ENCODE measurements at regions not wholly inside any gene's neighbourhood (a gene's known extent, or its start where the extent isn't known, plus 50 kb on each side); places are given as distances from the start of the nearest gene placed in this dataset.
A peak's percentile ranks its signal among the peaks of the same experiment; 100 is the strongest.

DNA sequence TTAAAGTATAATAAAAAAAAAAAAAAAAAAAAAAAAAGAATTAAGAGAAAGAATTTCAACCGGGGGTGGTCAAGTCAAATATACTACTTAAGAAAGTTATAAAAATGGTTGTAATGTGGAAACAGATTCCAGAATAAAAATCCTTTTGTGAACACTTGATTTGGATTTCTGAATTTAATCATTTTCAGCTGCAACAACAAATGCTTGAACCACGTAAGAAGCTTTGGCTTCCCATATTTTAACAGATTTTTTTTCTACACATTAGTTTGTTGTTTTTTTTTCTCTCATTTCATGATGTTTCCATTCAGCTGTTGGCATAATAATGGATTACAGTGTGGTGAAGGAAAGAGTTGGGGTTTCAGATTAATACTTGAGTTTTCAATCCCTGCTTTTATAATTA is 137.3 kb upstream of the AGR3 start:
- DNase-seq: no peak

DNA sequence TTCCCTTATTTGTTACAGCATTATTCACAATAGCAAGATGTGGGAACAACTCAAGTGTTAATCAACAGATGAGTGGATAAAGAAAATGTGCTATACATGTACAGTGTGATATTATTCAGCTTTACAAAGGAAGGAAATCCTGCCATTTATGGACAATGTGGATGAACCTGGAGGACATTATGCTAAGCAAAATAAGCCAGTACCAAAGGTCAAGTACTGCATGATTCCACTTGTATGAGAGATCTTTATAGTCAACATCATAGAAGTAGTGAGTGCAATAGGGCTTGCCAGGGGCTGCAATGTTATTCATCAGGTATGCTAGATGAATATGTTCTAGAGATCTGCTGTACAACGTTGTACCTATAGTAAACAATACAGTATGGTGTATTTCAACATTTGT is 138.5 kb upstream of the AGR3 start:
- no peak for DNase-seq

DNA sequence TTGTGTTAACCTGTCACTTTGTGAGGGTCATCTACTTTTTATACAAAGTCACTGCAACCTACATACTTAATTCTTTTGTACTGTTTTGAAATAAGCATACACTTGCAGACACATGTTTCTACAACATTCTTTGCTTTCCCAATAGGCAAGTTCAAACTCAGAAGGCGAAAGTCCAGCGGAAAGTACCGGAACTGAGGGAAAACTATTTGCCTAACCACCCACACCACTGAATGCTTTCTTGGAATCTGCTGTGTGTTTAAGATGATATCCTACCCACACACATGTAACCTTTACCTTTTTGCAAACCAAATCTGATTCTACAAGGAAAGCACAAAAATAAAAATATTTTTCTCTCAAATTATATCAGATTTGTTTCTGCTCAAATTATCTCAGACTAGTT is 139.4 kb upstream of the AGR3 start:
- no peak for DNase-seq

DNA sequence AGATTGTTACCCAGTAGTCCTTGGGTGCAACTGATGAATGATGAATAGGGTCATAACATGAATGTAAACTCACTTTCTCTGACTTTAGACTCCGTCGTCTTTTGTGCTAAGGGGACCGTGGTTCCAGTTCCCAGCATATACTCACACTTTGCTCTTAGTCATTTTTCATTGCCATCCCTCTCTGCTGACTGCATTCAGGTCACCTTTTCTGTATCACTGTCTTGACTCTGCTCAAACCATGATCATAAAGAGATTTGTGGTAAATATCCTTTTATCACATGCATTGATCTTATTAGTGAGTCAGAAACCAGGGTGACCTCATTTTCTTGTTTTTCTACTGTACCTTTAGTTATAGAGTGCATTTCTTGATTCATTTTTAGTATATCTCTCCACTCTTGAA is 141.1 kb upstream of the AGR3 start:
- no peak for DNase-seq

DNA sequence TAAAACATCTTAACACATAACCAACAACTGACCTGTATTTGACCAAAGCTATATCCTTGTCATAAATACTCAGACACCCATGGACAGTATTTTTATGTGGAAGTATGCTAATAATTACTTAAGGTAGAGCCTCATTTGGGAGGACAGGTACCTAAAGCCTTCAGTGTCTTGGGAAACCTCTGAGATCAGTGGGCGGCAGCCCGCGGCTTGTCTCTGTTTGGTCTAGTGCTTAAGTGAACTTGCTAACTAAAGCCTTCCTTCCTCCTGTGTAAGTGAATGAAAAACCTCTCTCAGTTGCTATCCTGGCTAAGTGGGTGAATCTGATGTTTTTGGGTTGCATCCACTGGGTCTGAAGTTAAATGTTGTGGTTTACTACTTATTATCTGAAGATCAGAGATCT is 144.5 kb upstream of the AGR3 start:
- no peak for DNase-seq

DNA sequence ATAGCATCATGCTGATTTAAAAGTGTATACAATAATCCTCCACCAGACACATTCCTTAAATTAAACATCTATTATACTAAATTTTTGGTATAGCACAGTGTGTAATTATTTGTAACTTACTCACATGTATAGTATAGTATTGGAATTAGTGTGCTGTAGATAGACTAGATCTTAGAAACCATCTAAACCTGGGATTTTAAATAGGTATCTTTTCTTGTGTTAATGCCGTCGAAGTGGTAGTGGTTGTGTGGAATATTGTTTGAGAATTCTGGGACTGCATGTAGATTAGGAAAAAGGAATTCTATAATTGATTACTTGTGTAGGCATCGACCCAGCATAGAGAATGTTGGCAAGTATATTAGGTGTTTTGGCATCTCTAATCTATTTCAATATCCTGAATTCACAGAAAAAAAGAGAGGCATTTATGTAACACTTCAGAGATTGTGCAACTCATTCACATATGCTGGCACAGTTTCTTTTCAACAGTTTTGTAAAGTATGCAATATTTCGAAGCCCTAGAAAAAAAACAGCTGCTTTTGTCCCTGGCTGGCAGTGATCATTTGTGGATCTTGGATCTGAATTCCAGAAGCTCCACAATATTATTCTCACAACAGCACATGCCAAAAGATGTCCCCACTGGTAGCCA is 145.5 kb upstream of the AGR3 start:
- DNase-seq: peak in 2 of 4 experiments; percentile 56 to 76

DNA sequence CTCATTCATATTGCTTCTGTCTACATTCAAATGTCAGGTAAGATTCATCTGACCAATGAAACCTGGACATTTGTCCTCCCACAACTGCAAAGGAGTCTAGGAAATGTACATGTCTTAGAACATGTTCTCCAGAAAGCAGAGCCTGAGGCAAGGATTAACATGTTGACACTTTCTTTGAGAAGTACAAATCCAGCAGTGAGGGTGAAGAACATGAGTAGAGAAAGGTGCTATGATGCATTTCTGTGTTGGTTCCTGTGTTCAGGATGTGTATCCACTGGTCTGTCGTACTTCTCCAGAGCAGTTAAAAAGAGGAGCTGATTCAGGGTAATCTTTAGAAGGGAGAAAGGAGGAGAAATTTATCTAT is 146.0 kb upstream of the AGR3 start:
- DNase-seq: peak in 2 of 4 experiments; percentile 17 to 42

DNA sequence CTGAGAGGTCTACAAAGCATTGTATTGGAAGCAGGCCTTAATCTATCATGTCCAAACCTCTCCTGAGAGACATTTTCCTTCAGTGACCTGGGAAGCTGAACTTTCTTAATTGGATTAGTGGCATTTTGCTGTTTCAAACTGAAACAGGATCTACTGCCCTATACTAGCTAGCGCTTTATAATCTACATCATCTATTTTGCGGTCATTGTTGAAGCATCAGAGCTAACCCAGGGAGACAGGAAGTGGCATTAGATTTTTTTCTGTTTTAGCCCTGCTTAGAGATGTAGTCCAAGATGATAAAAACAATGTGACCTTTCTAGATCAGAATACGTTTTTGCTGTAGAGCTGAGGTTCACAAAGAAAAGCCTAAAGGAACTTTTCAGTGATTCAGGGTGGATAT is 147.4 kb upstream of the AGR3 start:
- peak in 2 of 4 experiments; percentile 8 to 24 for DNase-seq

DNA sequence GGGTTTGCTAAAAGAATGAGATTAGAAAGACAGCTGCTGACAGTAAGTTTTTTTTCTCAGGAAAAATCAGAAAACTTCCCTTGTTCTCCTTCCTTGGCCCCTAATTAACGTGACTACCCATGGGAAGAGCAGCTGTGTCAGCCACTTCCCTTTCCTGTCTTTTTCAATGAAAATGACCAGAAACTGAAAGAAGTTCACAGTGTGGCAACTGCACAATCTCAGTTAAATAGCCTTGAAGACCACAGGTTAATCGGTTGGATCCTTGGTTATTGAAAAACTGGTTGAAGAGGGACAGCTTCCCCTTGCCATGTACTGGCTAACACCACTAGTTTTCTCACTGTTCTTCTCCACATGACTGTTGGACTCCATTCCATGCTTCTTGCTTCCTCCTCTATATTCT is 148.8 kb upstream of the AGR3 start:
- DNase-seq: peak; percentile 46 to 76 (median 61)

DNA sequence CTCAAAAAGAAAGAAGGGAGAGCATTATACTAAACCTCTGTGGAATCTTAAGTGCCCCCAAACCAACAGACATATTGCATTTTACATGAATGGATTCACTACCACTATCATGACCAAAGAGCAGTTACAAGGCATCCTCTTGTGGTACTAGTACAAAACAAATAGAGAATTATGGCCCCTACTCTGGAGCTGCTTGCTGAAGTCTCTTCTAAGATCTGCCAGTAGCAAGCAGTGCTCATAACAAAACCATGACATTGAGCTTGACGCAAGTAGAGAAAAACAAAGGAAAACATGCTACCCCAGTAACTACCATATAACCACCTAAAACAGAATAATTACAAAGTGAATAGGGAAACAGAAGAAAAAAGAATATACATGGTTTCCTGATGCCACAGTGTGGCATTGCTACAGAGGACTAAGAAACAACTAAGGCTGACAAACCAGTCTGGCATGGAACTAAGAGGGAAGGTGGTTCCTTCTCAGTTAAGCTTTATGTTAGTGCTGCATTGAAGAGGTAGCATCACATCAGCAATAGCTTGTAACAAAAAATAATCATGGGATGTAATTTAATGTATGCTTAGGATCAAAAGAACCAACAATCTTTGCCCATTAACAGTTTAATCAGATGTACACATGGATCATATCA is 150.2 kb upstream of the AGR3 start:
- DNase-seq: peak in 1 of 4 experiments; percentile 25

DNA sequence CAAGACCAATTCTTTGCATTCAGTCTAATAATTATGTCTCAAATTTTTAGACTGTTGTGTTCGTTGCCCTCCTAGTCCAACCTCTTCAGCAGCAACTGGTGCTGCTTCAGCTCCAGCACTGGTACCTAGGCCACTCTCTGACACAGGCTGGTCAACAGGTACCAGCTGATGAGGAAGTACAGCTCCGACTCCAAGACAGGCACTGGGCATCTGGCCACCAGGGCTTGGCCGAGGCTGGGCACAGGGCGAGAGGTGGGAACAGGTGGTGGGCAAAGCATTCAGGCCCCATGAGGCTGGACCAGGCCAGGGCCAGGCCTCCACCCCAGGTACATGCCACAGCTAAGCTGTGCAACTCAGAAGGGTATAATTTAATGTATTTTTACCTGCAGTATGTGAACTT is 151.5 kb upstream of the AGR3 start:
- DNase-seq: no peak

DNA sequence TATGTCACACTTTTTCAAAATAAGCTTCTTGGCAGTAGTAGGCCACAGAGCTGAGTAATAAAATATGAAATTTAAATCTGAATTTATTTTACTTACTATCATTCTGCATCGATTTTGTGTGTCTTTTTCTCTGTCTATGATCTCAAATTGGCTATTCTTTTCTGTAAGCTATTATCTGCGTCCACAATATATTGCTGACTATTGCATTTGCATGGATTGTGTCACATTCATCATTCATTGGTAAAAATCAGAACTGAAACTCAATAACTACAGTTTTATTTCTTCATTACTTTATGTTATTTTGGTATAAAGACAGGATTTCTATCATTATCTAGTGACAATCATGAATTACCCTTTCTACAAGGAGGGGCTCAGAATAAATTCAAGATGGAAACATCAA is 154.8 kb upstream of the AGR3 start:
- no peak for DNase-seq

DNA sequence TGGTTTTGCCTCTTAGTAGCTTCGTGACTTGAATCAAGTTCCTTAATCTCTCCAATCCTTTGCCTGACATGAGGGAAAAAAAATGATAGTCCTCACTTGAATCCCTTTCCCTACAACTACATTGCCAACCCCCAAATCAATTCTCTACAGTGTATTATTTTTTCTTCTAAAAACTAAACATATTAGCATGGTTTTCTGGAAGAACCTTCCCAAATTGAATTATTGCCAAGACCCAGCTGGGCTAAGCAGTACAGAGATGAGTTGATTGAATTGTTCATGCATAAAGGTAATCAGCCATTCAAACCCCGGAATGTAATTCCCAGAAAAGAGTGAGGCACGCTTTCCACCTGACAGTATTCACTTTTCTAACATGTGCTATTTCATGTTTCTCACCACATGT is 155.6 kb upstream of the AGR3 start:
- DNase-seq: no peak

DNA sequence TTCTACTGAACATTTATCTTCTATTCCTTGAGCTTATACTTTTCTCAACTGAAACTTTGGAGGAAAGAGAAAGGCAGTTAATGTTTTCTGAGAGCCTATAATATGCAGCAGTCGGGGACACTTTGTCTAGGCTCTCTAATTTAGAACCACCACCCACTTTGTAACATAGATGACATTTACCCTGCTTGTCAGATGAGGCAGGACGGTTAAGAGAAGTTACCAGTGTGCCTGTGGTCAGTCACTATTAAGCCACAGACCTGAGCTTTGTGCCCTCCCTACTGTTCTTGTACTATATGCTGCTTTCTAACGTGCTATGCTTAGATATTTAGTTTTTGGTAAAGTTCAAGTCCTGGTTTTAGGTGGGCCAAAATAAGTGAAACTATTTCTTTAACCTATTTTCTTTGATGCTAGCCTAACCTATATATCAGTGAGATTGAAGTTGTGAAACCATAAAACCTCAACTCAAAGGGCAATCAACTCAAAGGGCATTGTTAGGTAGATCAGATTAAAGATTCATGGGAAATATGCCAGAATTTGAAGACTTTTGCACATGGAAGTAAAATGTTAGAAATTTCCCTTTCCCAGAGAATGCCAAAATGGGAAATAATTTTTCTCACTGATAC is 156.5 kb upstream of the AGR3 start:
- peak; percentile 15 to 49 (median 40) for DNase-seq

DNA sequence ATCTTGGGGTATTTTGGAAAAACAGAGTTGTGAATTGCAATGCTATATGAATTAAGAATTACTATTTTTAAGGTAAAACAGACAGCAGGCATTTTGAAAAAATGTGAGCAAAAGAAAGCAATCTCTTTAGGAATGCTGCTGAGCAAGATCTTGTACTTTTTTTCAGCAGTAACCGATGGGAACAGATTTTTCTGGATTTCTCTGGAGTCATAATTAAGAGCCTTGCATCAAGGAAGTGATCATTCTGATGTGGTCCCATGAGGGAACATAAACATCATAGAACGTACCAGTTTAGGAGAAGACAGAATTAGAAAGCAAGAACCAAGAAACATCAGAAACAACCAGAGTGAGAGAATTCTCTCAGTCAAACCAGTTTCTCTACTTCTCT is 157.0 kb upstream of the AGR3 start:
- DNase-seq: no peak

DNA sequence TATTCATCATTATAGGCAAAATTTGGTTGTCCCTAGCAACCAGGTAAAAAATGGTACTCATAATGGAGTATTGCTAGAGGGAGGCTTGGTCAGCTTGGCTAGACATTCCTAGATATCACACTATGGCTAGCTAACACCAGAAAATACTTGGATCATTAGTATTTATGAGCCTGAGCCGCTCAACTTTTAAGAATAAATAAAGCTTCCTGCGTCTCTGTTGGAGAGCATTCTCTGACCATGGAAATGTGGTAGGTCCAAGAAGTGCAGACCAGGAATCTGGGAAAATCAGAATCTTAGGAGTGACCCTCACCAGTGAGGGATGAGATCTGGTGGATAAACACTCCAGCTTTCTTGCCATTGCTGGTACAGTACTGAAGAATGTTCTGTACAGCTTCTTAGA is 157.6 kb upstream of the AGR3 start:
- no peak for DNase-seq

DNA sequence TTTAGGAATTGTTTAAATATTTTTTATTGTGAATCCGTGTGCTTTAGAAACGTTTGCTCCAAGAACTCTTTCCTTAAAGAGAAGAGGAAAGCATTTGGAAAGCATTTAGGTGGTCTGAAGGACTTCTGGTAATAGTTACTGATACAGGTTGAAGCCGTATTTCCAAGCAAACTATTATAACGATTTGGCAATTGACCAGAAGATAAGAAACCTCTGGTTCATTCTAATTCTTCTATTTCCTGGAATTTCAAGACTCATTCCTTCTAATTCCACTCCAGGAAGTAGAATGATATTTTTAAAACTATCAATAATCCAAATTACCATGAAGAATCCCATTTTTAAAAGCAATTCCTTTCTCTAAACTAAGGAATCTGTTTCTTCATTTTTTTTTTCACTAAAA is 158.9 kb upstream of the AGR3 start:
- DNase-seq: no peak

DNA sequence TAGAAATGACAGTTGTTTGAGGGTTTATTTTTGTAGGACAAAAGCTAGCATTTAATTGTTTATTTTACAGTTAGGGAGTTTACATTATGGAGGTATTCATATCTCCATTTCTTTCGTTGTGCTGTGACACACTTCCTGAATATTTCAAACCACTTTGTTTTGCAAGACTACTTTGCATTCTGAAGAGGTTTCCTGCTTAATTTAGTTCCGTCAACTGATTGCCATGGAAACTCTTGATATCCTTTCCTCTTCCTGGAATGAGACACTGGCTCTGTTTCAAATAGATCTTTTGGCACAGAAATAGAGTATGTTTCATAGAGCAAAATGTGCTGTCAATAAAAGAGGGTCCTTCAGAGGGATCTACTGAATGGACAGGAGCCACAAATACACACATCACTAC is 159.5 kb upstream of the AGR3 start:
- peak; percentile 54 to 94 (median 76) for DNase-seq

DNA sequence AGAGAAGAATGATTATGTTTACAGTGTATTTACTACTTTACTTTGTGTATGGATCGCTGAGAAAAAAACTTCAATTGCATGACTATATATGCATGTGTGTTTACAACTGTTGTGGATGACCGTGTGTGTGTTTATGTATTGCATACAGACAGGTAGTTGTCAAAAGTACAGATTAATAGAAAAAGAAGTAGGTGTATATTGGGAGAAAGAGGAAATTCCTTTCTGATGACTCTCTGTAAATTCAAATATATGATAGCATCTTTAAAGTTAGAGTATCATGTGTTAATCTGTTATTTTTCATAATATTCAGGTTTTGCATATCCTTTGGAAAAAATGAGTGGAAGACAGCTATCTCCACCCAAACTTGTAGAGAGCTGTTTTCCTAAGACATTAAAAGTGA is 160.4 kb upstream of the AGR3 start:
- DNase-seq: no peak

DNA sequence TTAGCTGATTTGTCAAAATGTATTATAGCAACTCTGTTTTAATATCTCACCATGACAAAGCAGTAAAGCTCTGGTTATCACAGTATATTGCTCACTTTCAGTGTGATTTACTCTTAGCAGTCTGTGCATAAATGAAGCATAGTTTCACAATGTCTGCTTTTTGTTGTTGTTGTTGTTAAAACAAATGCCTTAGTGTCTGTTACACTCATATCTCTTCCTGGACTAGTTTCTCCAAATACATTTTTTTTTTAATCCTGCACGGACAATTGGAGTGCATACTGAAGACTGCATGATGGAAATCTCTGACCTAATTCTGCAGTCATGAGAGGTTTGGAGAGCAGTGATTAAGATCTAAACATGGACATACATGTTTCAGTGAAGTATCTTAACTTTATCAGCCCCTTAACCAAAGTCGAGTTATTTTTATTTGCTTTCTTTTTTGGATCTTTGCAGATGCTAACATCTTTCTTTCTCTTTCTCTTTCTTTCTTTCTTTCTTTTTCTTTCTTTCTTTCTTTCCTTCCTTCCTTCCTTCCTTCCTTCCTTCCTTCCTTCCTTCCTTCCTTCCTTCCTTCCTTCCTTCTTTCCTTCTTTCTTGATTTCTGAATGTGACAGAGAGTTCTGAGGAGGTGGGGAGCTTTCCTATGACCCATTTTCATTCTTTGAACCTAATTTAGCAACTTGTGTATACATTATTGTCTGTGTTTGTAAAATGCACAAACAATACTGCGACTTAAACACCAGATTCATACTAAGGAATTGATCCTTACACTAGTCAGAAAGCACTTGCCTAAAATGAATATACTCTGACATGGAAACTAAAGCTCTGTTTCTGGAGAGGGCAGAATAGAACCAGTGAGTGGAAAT is 161.5 kb upstream of the AGR3 start:
- DNase-seq: peak in 1 of 4 experiments; percentile 51

DNA sequence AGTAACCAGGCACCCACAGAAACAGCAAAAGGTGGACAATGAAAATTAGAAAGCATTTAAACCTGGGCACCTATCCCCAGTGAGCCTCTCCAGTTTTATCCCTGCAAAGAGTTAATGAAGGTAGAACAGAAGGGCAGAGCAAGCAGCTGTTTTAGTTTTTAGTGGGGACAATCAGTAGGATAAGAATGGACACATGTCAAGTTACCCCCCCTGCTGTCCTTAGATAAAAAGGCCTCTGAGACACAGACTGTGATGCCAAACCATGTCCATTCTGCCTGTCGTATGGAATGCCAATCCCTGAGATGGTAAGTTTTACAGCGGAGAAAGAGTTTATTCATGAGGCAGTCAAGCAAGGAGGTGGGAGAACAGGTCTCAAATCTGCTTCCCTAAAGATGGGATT is 162.6 kb upstream of the AGR3 start:
- DNase-seq: no peak

DNA sequence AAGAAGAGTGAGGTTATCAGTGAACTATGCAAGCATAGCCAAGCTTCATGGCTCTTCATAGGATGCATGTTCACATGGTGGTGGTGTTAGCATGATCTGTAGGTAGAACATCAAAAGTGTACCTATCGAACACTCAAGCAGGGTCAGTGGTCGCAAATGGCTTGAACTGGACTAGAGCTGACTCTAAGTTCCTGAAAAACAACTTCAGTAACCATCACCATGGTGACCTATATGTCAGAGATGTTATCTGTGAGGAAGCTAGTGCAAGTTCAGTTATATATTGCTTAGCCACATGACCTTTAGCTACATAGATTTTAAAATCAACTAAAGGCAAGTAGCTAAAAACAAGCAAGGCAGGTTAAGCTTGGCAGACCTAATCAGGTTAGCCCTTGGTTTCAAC is 163.1 kb upstream of the AGR3 start:
- peak in 2 of 4 experiments; percentile 58 to 59 for DNase-seq

DNA sequence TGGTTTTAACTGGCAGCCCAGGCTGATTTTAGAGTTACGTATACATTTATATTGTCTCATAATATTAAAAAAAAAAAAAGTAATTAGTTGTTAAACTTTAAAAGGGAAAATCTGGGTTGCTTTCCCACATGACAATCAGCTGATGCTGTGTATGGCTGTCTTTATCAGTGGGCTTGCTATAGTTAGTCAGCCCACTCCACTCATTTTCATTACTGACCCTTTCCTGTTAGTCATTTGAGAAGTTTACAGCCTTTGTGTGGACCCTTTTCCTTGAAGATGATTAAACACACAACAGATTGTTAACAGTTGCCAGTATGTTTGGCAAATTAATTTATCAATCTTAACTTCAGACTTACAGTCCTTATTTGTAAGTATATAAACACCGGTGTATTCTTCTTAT is 164.5 kb upstream of the AGR3 start:
- DNase-seq: no peak
